NCI-H2081 (cell line): ENCODE measurements at regions not wholly inside any gene's neighbourhood (a gene's known extent, or its start where the extent isn't known, plus 50 kb on each side); places are given as distances from the start of the nearest gene placed in this dataset.
A peak's percentile ranks its signal among the peaks of the same experiment; 100 is the strongest.

ENCODE experiments used
- DNase-seq, 2 experiments: peaks; one replicate each; lab custom pipeline; 2025; lab: John Stamatoyannopoulos, UW

- no peak for DNase-seq
These were observed 386.8 kb upstream of the PTPRD start for GRCh38 chr9:10999646-11000045.

GRCh38 chr9:11001546-11001945 lies 388.7 kb upstream of the PTPRD start:
- DNase-seq: no peak

- DNase-seq: no peak
These were observed 389.9 kb upstream of the PTPRD start for GRCh38 chr9:11002705-11003104.

- DNase-seq: no peak
These were observed 391.0 kb upstream of the PTPRD start for GRCh38 chr9:11003836-11004235.

GRCh38 chr9:11011696-11012095 lies 398.9 kb upstream of the PTPRD start:
- no peak for DNase-seq

GRCh38 chr9:11016081-11016480 lies 403.3 kb upstream of the PTPRD start:
- DNase-seq: no peak

GRCh38 chr9:11023201-11023600 lies 410.4 kb upstream of the PTPRD start:
- DNase-seq: no peak

- DNase-seq: no peak
These were observed 413.0 kb upstream of the PTPRD start for GRCh38 chr9:11025775-11026174.

- DNase-seq: no peak
These were observed 425.6 kb upstream of the PTPRD start for GRCh38 chr9:11038366-11038765.

GRCh38 chr9:11039006-11039405 lies 426.2 kb upstream of the PTPRD start:
- no peak for DNase-seq

- DNase-seq: no peak
These were observed 432.8 kb upstream of the PTPRD start for GRCh38 chr9:11045589-11045988.

GRCh38 chr9:11063263-11063662 lies 450.5 kb upstream of the PTPRD start:
- no peak for DNase-seq

GRCh38 chr9:11064909-11065308 lies 452.1 kb upstream of the PTPRD start:
- DNase-seq: no peak

- no peak for DNase-seq
These were observed 459.4 kb upstream of the PTPRD start for GRCh38 chr9:11072176-11072575.

GRCh38 chr9:11086561-11086960 lies 473.8 kb upstream of the PTPRD start:
- no peak for DNase-seq

- no peak for DNase-seq
These were observed 476.1 kb upstream of the PTPRD start for GRCh38 chr9:11088821-11089374.

- no peak for DNase-seq
These were observed 480.2 kb upstream of the PTPRD start for GRCh38 chr9:11092974-11093373.

- DNase-seq: no peak
These were observed 484.2 kb upstream of the PTPRD start for GRCh38 chr9:11097020-11097419.

- peak in 1 of 2 experiments; percentile 30 for DNase-seq
These were observed 490.7 kb upstream of the PTPRD start for GRCh38 chr9:11103525-11103924.

GRCh38 chr9:11107196-11107595 lies 494.4 kb upstream of the PTPRD start:
- DNase-seq: no peak

GRCh38 chr9:11128156-11128555 lies 515.4 kb upstream of the PTPRD start:
- no peak for DNase-seq

GRCh38 chr9:11135851-11136250 lies 523.0 kb upstream of the PTPRD start:
- DNase-seq: no peak

GRCh38 chr9:11141357-11141756 lies 528.6 kb upstream of the PTPRD start:
- DNase-seq: no peak

- no peak for DNase-seq
These were observed 530.4 kb upstream of the PTPRD start for GRCh38 chr9:11142965-11143738.
